Cardiac muscle cell (in vitro differentiated cells and primary cell): ENCODE measurements at regions not wholly inside any gene's neighbourhood (a gene's known extent, or its start where the extent isn't known, plus 50 kb on each side); places are given as distances from the start of the nearest gene placed in this dataset.

Source experiments
- DNase-seq, 2 donors: peaks; one replicate each; pipeline versions ENCODE4 v3.0.0 to v3.0.0-alpha.2; 2010 to 2017; ENCODE audit warnings: low read depth in 1 of 2, low spot score in 1 of 2
- H3K27ac ChIP-seq: fragments of 200-600 bp; sonication (generic); 2 replicates; pipeline ENCODE4 v1.5.1; 2016
- H3K27me3 ChIP-seq: fragments of 200-600 bp; sonication (generic); 2 replicates; pipeline ENCODE4 v1.6.0; 2016; ENCODE audit warnings: control low read depth
- H3K36me3 ChIP-seq: fragments of 200-600 bp; sonication (generic); 2 replicates; pipeline ENCODE4 v1.5.1; 2016; ENCODE audit warnings: control low read depth
- H3K4me1 ChIP-seq: fragments of 200-600 bp; sonication (generic); 2 replicates; pipeline ENCODE4 v1.8.1; 2017; ENCODE audit warnings: low read depth, mild to moderate bottlenecking, mixed run types
- H3K4me3 ChIP-seq: fragments of 200-600 bp; sonication (generic); 2 replicates; pipeline ENCODE4 v1.5.1; 2016; ENCODE audit warnings: mild to moderate bottlenecking
- H3K9me3 ChIP-seq: fragments of 200-600 bp; sonication (generic); 2 replicates; pipeline ENCODE4 v1.5.1; 2017; ENCODE audit warnings: low read depth, mild to moderate bottlenecking, control low read depth
- CTCF ChIP-seq: IDR thresholded peaks from 2 replicates; pipeline ENCODE4 v1.5.1; 2012; ENCODE audit warnings: low read depth, mild to moderate bottlenecking, low read length

DNA sequence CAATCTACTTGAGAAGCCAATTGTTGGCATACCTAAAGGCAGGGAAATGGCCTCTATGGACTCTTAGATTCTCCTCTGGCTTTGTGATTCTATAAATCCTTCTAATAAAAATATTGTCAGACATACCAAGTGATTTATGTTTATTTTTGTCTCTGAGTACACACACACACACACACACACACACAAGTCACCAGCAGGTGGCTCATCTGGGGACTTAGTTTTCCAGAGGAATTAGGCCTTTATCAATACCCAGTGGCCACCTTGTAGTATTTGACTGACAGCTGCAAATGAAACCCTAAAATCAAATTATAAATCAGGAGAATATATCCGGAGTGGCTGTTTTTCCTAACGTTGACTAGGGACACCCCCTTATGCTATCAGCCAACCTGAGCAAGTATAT is 258.5 kb downstream of the BRINP2 start:
- H3K36me3 ChIP-seq: no peaks in the 10 kb centered on the region
- H3K27ac ChIP-seq: no peak overlapping the region
- H3K27me3 ChIP-seq: peaks cover 36% of the 10 kb centered on the region
- DNase-seq: no peak
- no peaks in the 10 kb centered on the region for H3K9me3 ChIP-seq
- peaks cover 4% of the 10 kb centered on the region for H3K4me1 ChIP-seq
- no peak for TF ChIP-seq CTCF
- H3K4me3 ChIP-seq: no peak overlapping the region

DNA sequence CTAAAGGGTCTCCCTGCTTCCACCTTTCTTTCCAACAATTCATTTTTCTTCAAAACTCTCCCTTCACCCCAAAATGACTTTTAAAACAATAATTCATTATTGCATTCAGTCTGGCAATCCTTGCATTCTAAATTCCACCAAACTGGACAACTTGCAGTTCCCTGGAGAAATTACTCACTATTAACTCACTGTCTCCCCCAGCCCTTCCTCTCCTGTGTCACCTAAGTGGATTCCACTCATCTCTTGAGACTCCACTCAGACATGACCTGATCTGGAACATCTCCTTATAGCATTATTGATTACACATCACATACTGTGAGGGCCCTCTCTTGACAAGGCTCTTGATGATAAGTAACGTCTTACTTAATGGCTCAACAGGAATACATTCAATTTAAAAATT is 257.1 kb downstream of the BRINP2 start:
- Histone ChIP-seq H3K4me3 (no peak overlapping the region), H3K36me3 (no peaks in the 10 kb centered on the region), H3K4me1 (peaks cover 4% of the 10 kb centered on the region), H3K27ac (no peak overlapping the region), H3K9me3 (no peaks in the 10 kb centered on the region), H3K27me3 (peaks cover 36% of the 10 kb centered on the region)
- DNase-seq: no peak
- TF ChIP-seq CTCF: no peak

GRCh38 chr1:177426497-177426896 is 255.7 kb downstream of the BRINP2 start:
- Histone ChIP-seq H3K9me3 (no peaks in the 10 kb centered on the region), H3K27me3 (peaks cover 31% of the 10 kb centered on the region), H3K4me3 (no peak overlapping the region), H3K36me3 (no peaks in the 10 kb centered on the region), H3K27ac (no peak overlapping the region), H3K4me1 (peaks cover 4% of the 10 kb centered on the region)
- no peak for DNase-seq
- no peak for TF ChIP-seq CTCF

- no peak overlapping the region for H3K27ac ChIP-seq
- TF ChIP-seq CTCF: no peak
- H3K36me3 ChIP-seq: no peaks in the 10 kb centered on the region
- H3K9me3 ChIP-seq: no peaks in the 10 kb centered on the region
- peaks cover 4% of the 10 kb centered on the region for H3K4me1 ChIP-seq
- H3K27me3 ChIP-seq: peaks cover 23% of the 10 kb centered on the region
- no peak overlapping the region for H3K4me3 ChIP-seq
- no peak for DNase-seq
Observed at GRCh38 chr1:177425199-177425598, 254.4 kb downstream of the BRINP2 start.

- H3K36me3 ChIP-seq: no peaks in the 10 kb centered on the region
- peaks cover 4% of the 10 kb centered on the region for H3K4me1 ChIP-seq
- H3K27ac ChIP-seq: no peak overlapping the region
- peak in 1 of 2 donors; percentile 25 for DNase-seq
- peaks cover 27% of the 10 kb centered on the region for H3K27me3 ChIP-seq
- H3K9me3 ChIP-seq: no peaks in the 10 kb centered on the region
- no peak overlapping the region for H3K4me3 ChIP-seq
- no peak for TF ChIP-seq CTCF
Observed at GRCh38 chr1:177424744-177425143, 254.0 kb downstream of the BRINP2 start.

DNA sequence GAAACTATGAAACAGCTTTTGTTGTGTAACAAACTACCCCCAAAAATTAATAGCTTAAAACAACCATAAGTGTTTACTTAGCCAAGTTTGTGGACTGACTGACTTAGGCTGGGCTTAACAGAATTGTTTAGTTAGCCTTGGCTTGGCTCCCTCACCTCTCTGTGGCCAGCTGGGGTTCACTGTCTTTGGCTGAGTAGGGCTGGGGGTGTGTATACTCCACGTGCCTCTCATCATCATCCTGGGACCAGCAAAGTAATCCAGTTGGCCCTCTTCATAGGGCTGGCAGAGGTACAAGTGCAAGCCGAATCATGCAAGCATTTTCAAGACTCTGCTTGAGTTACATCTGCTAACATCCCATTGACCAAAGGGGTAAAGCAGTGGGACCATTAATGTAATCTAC is 252.3 kb downstream of the BRINP2 start:
- Histone ChIP-seq H3K9me3 (no peaks in the 10 kb centered on the region), H3K4me3 (no peak overlapping the region), H3K27ac (no peak overlapping the region), H3K27me3 (peaks cover 35% of the 10 kb centered on the region), H3K4me1 (peaks cover 4% of the 10 kb centered on the region), H3K36me3 (no peaks in the 10 kb centered on the region)
- no peak for TF ChIP-seq CTCF
- DNase-seq: no peak
